Mesenchymal stem cell (in vitro differentiated cells and primary cell): ENCODE measurements at regions not wholly inside any gene's neighbourhood (a gene's known extent, or its start where the extent isn't known, plus 50 kb on each side); places are given as distances from the start of the nearest gene placed in this dataset.
"Not testable (repeated sequence)": the region's sequence is repeated elsewhere in the genome, so short reads cannot be mapped to it uniquely, and the experiment has no call there.

ENCODE experiments used
- DNase-seq: peaks from one replicate; pipeline ENCODE4 v3.0.0-alpha.2; 2013
- H2AFZ ChIP-seq: one replicate; pipeline ENCODE4 v1.6.1; 2013; ENCODE audit warnings: low read depth, mild to moderate bottlenecking, control low read depth, inconsistent platforms, low read length, moderate library complexity
- H2AK5ac ChIP-seq: 2 replicates; pipeline ENCODE4 v1.6.1; 2013; ENCODE audit warnings: low read length, moderate library complexity, mild to moderate bottlenecking, inconsistent platforms; ENCODE audit not compliant: severe bottlenecking
- H2BK120ac ChIP-seq: one replicate; pipeline ENCODE4 v1.6.1; 2013; ENCODE audit warnings: low read depth, mild to moderate bottlenecking, inconsistent platforms, low read length, moderate library complexity
- H2BK12ac ChIP-seq, 2 experiments: one replicate each; pipeline ENCODE4 v1.6.1; 2013; ENCODE audit warnings: inconsistent platforms in 2 of 2, low read length in 2 of 2, mild to moderate bottlenecking in 2 of 2, moderate library complexity in 2 of 2, control low read depth in 1 of 2
- H2BK15ac ChIP-seq: one replicate; pipeline ENCODE4 v1.6.1; 2013; ENCODE audit warnings: mild to moderate bottlenecking, low read depth, inconsistent platforms; ENCODE audit not compliant: poor library complexity, severe bottlenecking
- H2BK5ac ChIP-seq: 2 replicates; pipeline ENCODE4 v1.6.1; 2013; ENCODE audit warnings: low read depth, mild to moderate bottlenecking, low read length, control low read depth, inconsistent platforms; ENCODE audit not compliant: poor library complexity, severe bottlenecking
- H3K14ac ChIP-seq, 2 experiments: one replicate each; pipeline ENCODE4 v1.6.1; 2013; ENCODE audit warnings: inconsistent platforms in 2 of 2, low read length in 2 of 2, control low read depth in 1 of 2, mild to moderate bottlenecking in 1 of 2, moderate library complexity in 1 of 2
- H3K18ac ChIP-seq, 2 experiments: one replicate each; pipeline ENCODE4 v1.6.1; 2013; ENCODE audit warnings: inconsistent platforms in 2 of 2, low read length in 2 of 2, control low read depth in 1 of 2, low read depth in 1 of 2, mild to moderate bottlenecking in 1 of 2
- H3K23ac ChIP-seq, 2 experiments: one replicate each; pipeline ENCODE4 v1.6.1; 2013; ENCODE audit warnings: inconsistent platforms in 2 of 2, low read length in 2 of 2, mild to moderate bottlenecking in 2 of 2, moderate library complexity in 2 of 2, control low read depth in 1 of 2
- H3K27ac ChIP-seq: 2 replicates; pipeline ENCODE4 v1.5.1; 2013; ENCODE audit warnings: mild to moderate bottlenecking, moderate library complexity, low read length, control low read depth, inconsistent platforms; ENCODE audit not compliant: poor library complexity, severe bottlenecking
- H3K27me3 ChIP-seq, 2 experiments: 2 replicates each; pipeline versions ENCODE4 v1.6.1 to v1.7.0; 2013; ENCODE audit warnings: low read length in 2 of 2, mild to moderate bottlenecking in 2 of 2, moderate library complexity in 2 of 2, control low read depth in 1 of 2, inconsistent platforms in 1 of 2; ENCODE audit not compliant: control insufficient read depth in 1 of 2, insufficient read depth in 1 of 2
- H3K36me3 ChIP-seq, 2 experiments: 2 replicates each; pipeline versions ENCODE4 v1.6.1 to v1.7.0; 2013; ENCODE audit warnings: low read length in 2 of 2, control low read depth in 1 of 2, inconsistent platforms in 1 of 2, low read depth in 1 of 2, mild to moderate bottlenecking in 1 of 2; ENCODE audit not compliant: insufficient read depth in 2 of 2, control insufficient read depth in 1 of 2
- H3K4ac ChIP-seq, 2 experiments: one replicate each; pipeline ENCODE4 v1.6.1; 2013; ENCODE audit warnings: inconsistent platforms in 2 of 2, low read length in 2 of 2, mild to moderate bottlenecking in 2 of 2, moderate library complexity in 2 of 2, control low read depth in 1 of 2, low read depth in 1 of 2
- H3K4me1 ChIP-seq: 2 replicates; pipeline ENCODE4 v1.6.1; 2013; ENCODE audit warnings: low read depth, low read length, control low read depth; ENCODE audit not compliant: control insufficient read depth, insufficient read depth
- H3K4me2 ChIP-seq: 2 replicates; pipeline ENCODE4 v1.6.1; 2013; ENCODE audit warnings: low read length, mild to moderate bottlenecking, inconsistent platforms; ENCODE audit not compliant: poor library complexity, severe bottlenecking
- H3K4me3 ChIP-seq, 2 experiments: 2 replicates each; pipeline versions ENCODE4 v1.5.1 to v1.7.0; 2013; ENCODE audit warnings: low read length in 2 of 2, mild to moderate bottlenecking in 2 of 2, control low read depth in 1 of 2, low read depth in 1 of 2; ENCODE audit not compliant: insufficient read depth in 1 of 2
- H3K79me1 ChIP-seq: replicated peaks from 2 replicates; pipeline ENCODE4 v1.6.1; 2013; ENCODE audit warnings: mild to moderate bottlenecking, control low read depth, low read length, inconsistent platforms; ENCODE audit not compliant: poor library complexity, severe bottlenecking
- H3K9ac ChIP-seq: 2 replicates; pipeline ENCODE4 v1.7.0; 2013; ENCODE audit warnings: mild to moderate bottlenecking, low read length, moderate library complexity
- H3K9me3 ChIP-seq: 2 replicates; pipeline ENCODE4 v1.7.0; 2013; ENCODE audit warnings: mild to moderate bottlenecking, low read length; ENCODE audit not compliant: control insufficient read depth
- H4K8ac ChIP-seq: one replicate; pipeline ENCODE4 v1.6.1; 2013; ENCODE audit warnings: inconsistent platforms, mild to moderate bottlenecking, low read length, moderate library complexity
- H4K91ac ChIP-seq: one replicate; pipeline ENCODE4 v1.6.1; 2013; ENCODE audit warnings: mild to moderate bottlenecking, low read length, inconsistent platforms
- WGBS: methylation state at CpG from one replicate; pipeline ENCODE4 v1.1.7; 2013; ENCODE audit warnings: mixed read lengths; 5-methylcytosine and 5-hydroxymethylcytosine counted together

GRCh38 chr4:152181150-152181549 is 354.7 kb downstream of the FBXW7 start:
- no peak overlapping the region for H4K8ac ChIP-seq
- H2AFZ ChIP-seq, result no peak overlapping the region
- no peak overlapping the region for H3K23ac ChIP-seq
- no peak overlapping the region for H3K14ac ChIP-seq
- no peak overlapping the region for H3K4me3 ChIP-seq
- H3K79me1 ChIP-seq, result no peaks in the 10 kb centered on the region
- H2BK15ac ChIP-seq, result no peak overlapping the region
- no peak overlapping the region for H2BK12ac ChIP-seq
- no peak overlapping the region for H3K27ac ChIP-seq
- peaks cover 8% of the 10 kb centered on the region for H3K9me3 ChIP-seq
- H3K4ac ChIP-seq, result no peak overlapping the region
- no peak overlapping the region for H2BK120ac ChIP-seq
- peaks cover 3 to 4% of the 10 kb centered on the region in 2 experiments for H3K27me3 ChIP-seq
- H3K9ac ChIP-seq, result no peak overlapping the region
- H3K18ac ChIP-seq, result no peak overlapping the region
- no peak for DNase-seq
- H3K4me2 ChIP-seq, result no peak overlapping the region
- H3K4me1 ChIP-seq, result no peaks in the 10 kb centered on the region
- no peaks in the 10 kb centered on the region for H3K36me3 ChIP-seq
- no peak overlapping the region for H2AK5ac ChIP-seq
- H2BK5ac ChIP-seq, result no peak overlapping the region
- 91% methylated on average over 5 of the region's 7 CpGs for WGBS
- H4K91ac ChIP-seq, result no peak overlapping the region

GRCh38 chr4:152180369-152180768 is 355.5 kb downstream of the FBXW7 start:
- H3K36me3 ChIP-seq, result no peaks in the 10 kb centered on the region
- H3K27ac ChIP-seq, result no peak overlapping the region
- no peak overlapping the region for H3K9ac ChIP-seq
- no peak overlapping the region for H2AFZ ChIP-seq
- H3K4me3 ChIP-seq, result no peak overlapping the region
- no peak overlapping the region for H3K4ac ChIP-seq
- H3K9me3 ChIP-seq, result peaks cover 8% of the 10 kb centered on the region
- H2BK5ac ChIP-seq, result no peak overlapping the region
- no peak overlapping the region for H4K8ac ChIP-seq
- no peak for DNase-seq
- no peak overlapping the region for H2BK15ac ChIP-seq
- no peak overlapping the region for H2AK5ac ChIP-seq
- no peak overlapping the region for H3K14ac ChIP-seq
- no peak overlapping the region for H3K4me2 ChIP-seq
- no peak overlapping the region for H2BK12ac ChIP-seq
- H4K91ac ChIP-seq, result no peak overlapping the region
- H3K23ac ChIP-seq, result no peak overlapping the region
- WGBS, result 80% methylated on average over 2 of the region's 2 CpGs
- no peaks in the 10 kb centered on the region for H3K79me1 ChIP-seq
- H2BK120ac ChIP-seq, result no peak overlapping the region
- no peaks in the 10 kb centered on the region for H3K4me1 ChIP-seq
- H3K18ac ChIP-seq, result no peak overlapping the region
- peaks cover 3 to 4% of the 10 kb centered on the region in 2 experiments for H3K27me3 ChIP-seq

DNA sequence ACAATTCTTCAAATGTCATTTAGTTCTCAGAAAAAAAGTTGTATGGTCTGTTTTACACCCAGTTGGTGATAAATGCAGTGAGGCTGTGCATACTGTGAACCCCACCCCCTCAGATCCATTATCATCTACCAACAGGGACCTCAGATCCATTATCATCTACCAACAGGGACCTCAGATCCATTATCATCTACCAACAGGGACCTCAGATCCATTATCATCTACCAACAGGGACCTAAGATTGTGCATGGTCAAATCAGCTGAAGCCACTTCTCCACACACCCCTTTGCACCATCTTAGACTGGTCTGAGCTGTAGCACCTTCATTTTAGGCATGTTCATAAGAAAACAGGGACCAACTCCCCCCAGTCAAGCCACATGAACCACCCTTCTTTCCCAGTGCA is 358.4 kb downstream of the FBXW7 start:
- H2AFZ ChIP-seq, H3K4me2 ChIP-seq, H3K79me1 ChIP-seq, H4K8ac ChIP-seq, H3K9ac ChIP-seq, H3K27me3 ChIP-seq, H3K4me1 ChIP-seq, H3K36me3 ChIP-seq, H2BK15ac ChIP-seq, H3K23ac ChIP-seq, H2BK12ac ChIP-seq, H3K9me3 ChIP-seq, H2BK5ac ChIP-seq, H3K4ac ChIP-seq, DNase-seq, H2AK5ac ChIP-seq, H2BK120ac ChIP-seq, H4K91ac ChIP-seq, H3K14ac ChIP-seq, H3K18ac ChIP-seq, H3K4me3 ChIP-seq, H3K27ac ChIP-seq: not testable (repeated sequence)

GRCh38 chr4:152176627-152177214 is 359.2 kb downstream of the FBXW7 start:
- no peak overlapping the region for H2BK120ac ChIP-seq
- H3K18ac ChIP-seq, result no peak overlapping the region
- H4K91ac ChIP-seq, result no peak overlapping the region
- peaks cover 4 to 10% of the 10 kb centered on the region in 2 experiments for H3K27me3 ChIP-seq
- H2AFZ ChIP-seq, result no peak overlapping the region
- H3K4me1 ChIP-seq, result no peaks in the 10 kb centered on the region
- DNase-seq, result no peak
- WGBS, result 80% methylated on average over 3 of the region's 3 CpGs
- H4K8ac ChIP-seq, result no peak overlapping the region
- no peak overlapping the region for H2BK5ac ChIP-seq
- no peak overlapping the region for H3K4me3 ChIP-seq
- H3K4ac ChIP-seq, result no peak overlapping the region
- H3K23ac ChIP-seq, result no peak overlapping the region
- no peaks in the 10 kb centered on the region for H3K9me3 ChIP-seq
- no peak overlapping the region for H3K14ac ChIP-seq
- H2AK5ac ChIP-seq, result no peak overlapping the region
- no peak overlapping the region for H2BK15ac ChIP-seq
- no peaks in the 10 kb centered on the region for H3K79me1 ChIP-seq
- H3K4me2 ChIP-seq, result no peak overlapping the region
- H2BK12ac ChIP-seq, result no peak overlapping the region
- no peak overlapping the region for H3K9ac ChIP-seq
- H3K36me3 ChIP-seq, result no peaks in the 10 kb centered on the region
- no peak overlapping the region for H3K27ac ChIP-seq
